ENCODE measurements at regions not wholly inside any gene's neighbourhood (a gene's known extent, or its start where the extent isn't known, plus 50 kb on each side); places are given as distances from the start of the nearest gene placed in this dataset.

GRCh38 chr21:36555199-36555800, 75.4 kb upstream of the CLDN14 start:
- no peak for DNase-seq

GRCh38 chr21:36557316-36557715, 77.4 kb upstream of the CLDN14 start:
- DNase-seq: no peak

GRCh38 chr21:36560933-36561575, 81.1 kb upstream of the CLDN14 start:
- no peak for DNase-seq

GRCh38 chr21:36563341-36563926, 83.5 kb upstream of the CLDN14 start:
- DNase-seq: no peak

GRCh38 chr21:36564647-36565046, 84.7 kb upstream of the CLDN14 start:
- no peak for DNase-seq

GRCh38 chr21:36565540-36565939, 85.6 kb upstream of the CLDN14 start:
- DNase-seq: no peak

GRCh38 chr21:36566644-36567043, 86.7 kb upstream of the CLDN14 start:
- DNase-seq: no peak

- DNase-seq: no peak
Measured at GRCh38 chr21:36567216-36567885, 87.4 kb upstream of the CLDN14 start.

- DNase-seq: no peak
Measured at GRCh38 chr21:36569511-36569910, 89.6 kb upstream of the CLDN14 start.

- DNase-seq: no peak
Measured at GRCh38 chr21:36571556-36571955, 91.6 kb upstream of the CLDN14 start.

- DNase-seq: no peak
Measured at GRCh38 chr21:36572039-36572438, 92.1 kb upstream of the CLDN14 start.

- no peak for DNase-seq
Measured at GRCh38 chr21:36575306-36575705, 95.4 kb upstream of the CLDN14 start.

GRCh38 chr21:36576441-36576840, 96.5 kb upstream of the CLDN14 start:
- no peak for DNase-seq

- DNase-seq: no peak
Measured at GRCh38 chr21:36579898-36580297, 100.0 kb upstream of the CLDN14 start.

GRCh38 chr21:36582271-36582670, 102.3 kb upstream of the CLDN14 start:
- DNase-seq: no peak

- DNase-seq: no peak
Measured at GRCh38 chr21:36583591-36583990, 103.7 kb upstream of the CLDN14 start.

GRCh38 chr21:36584980-36585940, 105.3 kb upstream of the CLDN14 start:
- DNase-seq: no peak

GRCh38 chr21:36587388-36587787, 107.5 kb upstream of the CLDN14 start:
- no peak for DNase-seq

- DNase-seq: no peak
Measured at GRCh38 chr21:36589352-36589971, 109.5 kb upstream of the SIM2 start.

- no peak for DNase-seq
Measured at GRCh38 chr21:36591326-36591970, 107.5 kb upstream of the SIM2 start.

- no peak for DNase-seq
Measured at GRCh38 chr21:36596174-36596573, 102.7 kb upstream of the SIM2 start.

GRCh38 chr21:36601362-36601761, 97.6 kb upstream of the SIM2 start:
- DNase-seq: no peak
